DOHH2 (cell line): ENCODE measurements at regions not wholly inside any gene's neighbourhood (a gene's known extent, or its start where the extent isn't known, plus 50 kb on each side); places are given as distances from the start of the nearest gene placed in this dataset.

Experiments used
- H3F3A ChIP-seq: fragments of 200-600 bp; sonication (generic), shearing (Covaris generic); 2 replicates; pipeline ENCODE4 v1.6.0; 2016; ENCODE audit warnings: antibody characterized with exemption, mild to moderate bottlenecking; ENCODE audit not compliant: control insufficient read depth, insufficient read depth
- H3K27ac ChIP-seq: fragments of 200-600 bp; sonication (generic); 2 replicates; pipeline ENCODE4 v1.5.1; 2014; ENCODE audit warnings: low read depth, mild to moderate bottlenecking, low read length, moderate library complexity
- H3K27me3 ChIP-seq: fragments of 200-600 bp; sonication (generic); 2 replicates; pipeline ENCODE4 v1.6.1; 2014; ENCODE audit warnings: mild to moderate bottlenecking, low read length, mixed read lengths; ENCODE audit not compliant: control insufficient read depth
- H3K36me3 ChIP-seq: fragments of 200-600 bp; sonication (generic); 2 replicates; pipeline ENCODE4 v1.6.1; 2014; ENCODE audit warnings: mild to moderate bottlenecking, low read length, moderate library complexity, mixed read lengths; ENCODE audit not compliant: control insufficient read depth
- H3K4me1 ChIP-seq: fragments of 200-600 bp; sonication (generic); 2 replicates; pipeline ENCODE4 v1.6.1; 2014; ENCODE audit warnings: mild to moderate bottlenecking, low read length, mixed read lengths; ENCODE audit not compliant: control insufficient read depth
- H3K4me2 ChIP-seq: fragments of 200-600 bp; sonication (generic); 2 replicates; pipeline ENCODE4 v1.6.0; 2014; ENCODE audit warnings: mild to moderate bottlenecking, low read length, moderate library complexity
- H3K4me3 ChIP-seq: fragments of 200-600 bp; sonication (generic); 2 replicates; pipeline ENCODE4 v1.5.1; 2014; ENCODE audit warnings: mild to moderate bottlenecking, low read length, mixed read lengths
- H3K79me2 ChIP-seq: fragments of 200-600 bp; sonication (generic); 2 replicates; pipeline ENCODE4 v1.6.1; 2014; ENCODE audit warnings: mild to moderate bottlenecking, low read length, mixed read lengths; ENCODE audit not compliant: control insufficient read depth
- H3K9me2 ChIP-seq: fragments of 200-600 bp; sonication (generic); replicated peaks from 2 replicates; pipeline ENCODE4 v1.6.1; 2014; ENCODE audit warnings: mild to moderate bottlenecking, low read length, mixed read lengths; ENCODE audit not compliant: control insufficient read depth
- H3K9me3 ChIP-seq: fragments of 200-600 bp; sonication (generic); 2 replicates; pipeline ENCODE4 v1.6.1; 2014; ENCODE audit warnings: antibody characterized with exemption, low read length, mixed read lengths; ENCODE audit not compliant: control insufficient read depth, insufficient read depth
- H4K20me1 ChIP-seq: fragments of 200-600 bp; sonication (generic); 2 replicates; pipeline ENCODE4 v1.6.0; 2014; ENCODE audit warnings: low read depth, mild to moderate bottlenecking, antibody characterized with exemption, low read length, moderate library complexity; ENCODE audit not compliant: control insufficient read depth, insufficient read depth
- EZH2phosphoT487 ChIP-seq: fragments of 200-600 bp; sonication (generic); IDR thresholded peaks from 2 replicates; pipeline ENCODE4 v1.6.1; 2017; ENCODE audit warnings: borderline replicate concordance, mild to moderate bottlenecking, antibody characterized with exemption, low read length, moderate library complexity, mixed read lengths
- TF ChIP-seq, protein P1 (sequence below): fragments of 200-600 bp; sonication (generic); IDR thresholded peaks from one replicate; pipeline ENCODE4 v1.5.1; 2014; ENCODE audit warnings: antibody characterized with exemption, mild to moderate bottlenecking, low read depth, low read length; ENCODE audit not compliant: poor library complexity, severe bottlenecking

GRCh38 chr18:72940986-72941385, 73.2 kb upstream of the NETO1 start:
- Histone ChIP-seq H3K9me3 (no peaks in the 10 kb centered on the region), H3K4me2 (no peak overlapping the region), H3F3A (no peaks in the 10 kb centered on the region), H3K4me3 (no peak overlapping the region), H3K4me1 (no peaks in the 10 kb centered on the region), H3K27me3 (no peaks in the 10 kb centered on the region), H3K9me2 (no peaks in the 10 kb centered on the region), H4K20me1 (no peaks in the 10 kb centered on the region), H3K79me2 (no peaks in the 10 kb centered on the region), H3K27ac (no peak overlapping the region), H3K36me3 (no peaks in the 10 kb centered on the region)
- TF ChIP-seq, protein P1, sequence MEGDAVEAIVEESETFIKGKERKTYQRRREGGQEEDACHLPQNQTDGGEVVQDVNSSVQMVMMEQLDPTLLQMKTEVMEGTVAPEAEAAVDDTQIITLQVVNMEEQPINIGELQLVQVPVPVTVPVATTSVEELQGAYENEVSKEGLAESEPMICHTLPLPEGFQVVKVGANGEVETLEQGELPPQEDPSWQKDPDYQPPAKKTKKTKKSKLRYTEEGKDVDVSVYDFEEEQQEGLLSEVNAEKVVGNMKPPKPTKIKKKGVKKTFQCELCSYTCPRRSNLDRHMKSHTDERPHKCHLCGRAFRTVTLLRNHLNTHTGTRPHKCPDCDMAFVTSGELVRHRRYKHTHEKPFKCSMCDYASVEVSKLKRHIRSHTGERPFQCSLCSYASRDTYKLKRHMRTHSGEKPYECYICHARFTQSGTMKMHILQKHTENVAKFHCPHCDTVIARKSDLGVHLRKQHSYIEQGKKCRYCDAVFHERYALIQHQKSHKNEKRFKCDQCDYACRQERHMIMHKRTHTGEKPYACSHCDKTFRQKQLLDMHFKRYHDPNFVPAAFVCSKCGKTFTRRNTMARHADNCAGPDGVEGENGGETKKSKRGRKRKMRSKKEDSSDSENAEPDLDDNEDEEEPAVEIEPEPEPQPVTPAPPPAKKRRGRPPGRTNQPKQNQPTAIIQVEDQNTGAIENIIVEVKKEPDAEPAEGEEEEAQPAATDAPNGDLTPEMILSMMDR, result no peak
- no peak for TF ChIP-seq EZH2phosphoT487

DNA sequence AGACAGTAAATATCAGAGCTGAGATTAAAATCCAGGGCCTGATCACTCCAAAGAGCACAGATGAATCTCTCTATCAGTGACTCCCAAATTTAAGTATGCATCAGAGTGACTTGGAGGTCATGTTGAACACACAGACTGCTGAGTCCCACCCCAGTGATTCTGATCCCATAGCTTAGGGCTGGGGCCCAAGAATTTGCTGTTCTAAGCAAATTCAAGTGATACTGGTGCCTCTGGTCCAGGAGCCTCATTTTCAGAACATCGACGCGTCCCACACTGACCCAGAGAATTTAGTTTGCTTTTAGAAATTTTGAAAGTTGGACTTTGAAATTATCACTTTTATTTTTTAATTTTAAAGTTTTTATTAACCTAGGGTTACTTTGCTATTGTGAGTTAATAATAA, 72.7 kb upstream of the NETO1 start:
- H3K9me2 ChIP-seq, result no peaks in the 10 kb centered on the region
- H3K79me2 ChIP-seq, result no peaks in the 10 kb centered on the region
- TF ChIP-seq, protein P1, result no peak
- no peak for TF ChIP-seq EZH2phosphoT487
- no peak overlapping the region for H3K4me3 ChIP-seq
- no peaks in the 10 kb centered on the region for H3K36me3 ChIP-seq
- no peaks in the 10 kb centered on the region for H4K20me1 ChIP-seq
- H3K27me3 ChIP-seq, result no peaks in the 10 kb centered on the region
- H3K27ac ChIP-seq, result no peak overlapping the region
- H3K9me3 ChIP-seq, result no peaks in the 10 kb centered on the region
- no peak overlapping the region for H3K4me2 ChIP-seq
- H3K4me1 ChIP-seq, result no peaks in the 10 kb centered on the region
- H3F3A ChIP-seq, result no peaks in the 10 kb centered on the region

GRCh38 chr18:72935744-72936143, 68.0 kb upstream of the NETO1 start:
- H3K4me1 ChIP-seq, result no peaks in the 10 kb centered on the region
- no peak overlapping the region for H3K4me2 ChIP-seq
- TF ChIP-seq, protein P1, result no peak
- no peak for TF ChIP-seq EZH2phosphoT487
- H3K79me2 ChIP-seq, result no peaks in the 10 kb centered on the region
- no peaks in the 10 kb centered on the region for H3K9me3 ChIP-seq
- no peaks in the 10 kb centered on the region for H3K36me3 ChIP-seq
- no peaks in the 10 kb centered on the region for H3F3A ChIP-seq
- H3K27me3 ChIP-seq, result no peaks in the 10 kb centered on the region
- H3K27ac ChIP-seq, result no peak overlapping the region
- H3K4me3 ChIP-seq, result no peak overlapping the region
- H4K20me1 ChIP-seq, result no peaks in the 10 kb centered on the region
- no peaks in the 10 kb centered on the region for H3K9me2 ChIP-seq

GRCh38 chr18:72922895-72923294, 55.1 kb upstream of the NETO1 start:
- Histone ChIP-seq H3K79me2 (no peaks in the 10 kb centered on the region), H3K27me3 (no peaks in the 10 kb centered on the region), H4K20me1 (no peaks in the 10 kb centered on the region)

More at GRCh38 chr18:72922895-72923294, 55.1 kb upstream of the NETO1 start:
- TF ChIP-seq, protein P1, result no peak
- TF ChIP-seq EZH2phosphoT487, result no peak
- Histone ChIP-seq H3K27ac (no peak overlapping the region), H3K9me3 (peaks cover 3% of the 10 kb centered on the region; the same call in 1 of the 2 replicates), H3K4me2 (no peak overlapping the region), H3F3A (no peaks in the 10 kb centered on the region), H3K36me3 (no peaks in the 10 kb centered on the region), H3K4me1 (no peaks in the 10 kb centered on the region), H3K4me3 (no peak overlapping the region), H3K9me2 (no peaks in the 10 kb centered on the region)
